HEK293T (cell line): ENCODE measurements at regions not wholly inside any gene's neighbourhood (a gene's known extent, or its start where the extent isn't known, plus 50 kb on each side); places are given as distances from the start of the nearest gene placed in this dataset.

Source experiments
- BHLHE40 ChIP-seq: fragments of 450-650 bp; IDR thresholded peaks from 2 replicates; pipeline ENCODE4 v1.6.1; 2016; ENCODE audit warnings: mild to moderate bottlenecking, moderate library complexity, borderline replicate concordance
- CTBP1 ChIP-seq: fragments of 450-650 bp; IDR thresholded peaks from 2 replicates; pipeline ENCODE4 v1.6.1; 2016; ENCODE audit warnings: borderline replicate concordance
- ELF4 ChIP-seq: fragments of 450-650 bp; IDR thresholded peaks from 2 replicates; pipeline ENCODE4 v1.6.1; 2017; ENCODE audit warnings: antibody characterized with exemption
- FOXK2 ChIP-seq: fragments of 450-650 bp; IDR thresholded peaks from 2 replicates; pipeline ENCODE4 v1.6.1; 2016; ENCODE audit warnings: mild to moderate bottlenecking
- FOXM1 ChIP-seq: fragments of 450-650 bp; IDR thresholded peaks from 2 replicates; pipeline ENCODE4 v1.6.1; 2017; ENCODE audit warnings: mild to moderate bottlenecking, borderline replicate concordance
- HDGF ChIP-seq: fragments of 450-650 bp; IDR thresholded peaks from 2 replicates; pipeline ENCODE4 v1.6.1; 2017; ENCODE audit warnings: antibody characterized with exemption, borderline replicate concordance
- NFRKB ChIP-seq: fragments of 450-650 bp; IDR thresholded peaks from 2 replicates; pipeline ENCODE4 v1.6.1; 2016; ENCODE audit warnings: mild to moderate bottlenecking, moderate library complexity
- SP1 ChIP-seq: fragments of 450-650 bp; IDR thresholded peaks from 2 replicates; pipeline ENCODE4 v1.6.1; 2017
- SUZ12 ChIP-seq: fragments of 450-650 bp; IDR thresholded peaks from 2 replicates; pipeline ENCODE4 v1.6.1; 2016; ENCODE audit warnings: mild to moderate bottlenecking
- TARDBP ChIP-seq: fragments of 450-650 bp; IDR thresholded peaks from 2 replicates; pipeline ENCODE4 v1.6.1; 2016
- ZNF384 ChIP-seq: fragments of 450-650 bp; IDR thresholded peaks from 2 replicates; pipeline ENCODE4 v1.6.1; 2016
- TF ChIP-seq, protein P1 (sequence below): fragments of 450-650 bp; IDR thresholded peaks from 2 replicates; pipeline ENCODE4 v1.6.1; 2016

- TF ChIP-seq FOXM1 (no peak), SUZ12 (no peak), FOXK2 (no peak), ELF4 (no peak), ZNF384 (no peak), BHLHE40 (no peak), SP1 (no peak), NFRKB (no peak), CTBP1 (no peak), HDGF (no peak), TARDBP (no peak)
- TF ChIP-seq, protein P1, sequence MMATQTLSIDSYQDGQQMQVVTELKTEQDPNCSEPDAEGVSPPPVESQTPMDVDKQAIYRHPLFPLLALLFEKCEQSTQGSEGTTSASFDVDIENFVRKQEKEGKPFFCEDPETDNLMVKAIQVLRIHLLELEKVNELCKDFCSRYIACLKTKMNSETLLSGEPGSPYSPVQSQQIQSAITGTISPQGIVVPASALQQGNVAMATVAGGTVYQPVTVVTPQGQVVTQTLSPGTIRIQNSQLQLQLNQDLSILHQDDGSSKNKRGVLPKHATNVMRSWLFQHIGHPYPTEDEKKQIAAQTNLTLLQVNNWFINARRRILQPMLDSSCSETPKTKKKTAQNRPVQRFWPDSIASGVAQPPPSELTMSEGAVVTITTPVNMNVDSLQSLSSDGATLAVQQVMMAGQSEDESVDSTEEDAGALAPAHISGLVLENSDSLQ: no peak
These were observed 326.3 kb upstream of the GRIA3 start for GRCh38 chrX:122857734-122858133.
